Stimulated activated CD4-positive, alpha-beta T cell treated with anti-CD3 and anti-CD28 coated beads, Interleukin-4, amount 100 ng/mL, for 1 hour (primary cell): ENCODE measurements at regions not wholly inside any gene's neighbourhood (a gene's known extent, or its start where the extent isn't known, plus 50 kb on each side); places are given as distances from the start of the nearest gene placed in this dataset.
"Not testable (repeated sequence)": the region's sequence is repeated elsewhere in the genome, so short reads cannot be mapped to it uniquely, and the experiment has no call there.

ENCODE experiments used
- DNase-seq: peaks from one replicate; pipeline ENCODE4 v3.0.0-alpha.2; 2020

DNA sequence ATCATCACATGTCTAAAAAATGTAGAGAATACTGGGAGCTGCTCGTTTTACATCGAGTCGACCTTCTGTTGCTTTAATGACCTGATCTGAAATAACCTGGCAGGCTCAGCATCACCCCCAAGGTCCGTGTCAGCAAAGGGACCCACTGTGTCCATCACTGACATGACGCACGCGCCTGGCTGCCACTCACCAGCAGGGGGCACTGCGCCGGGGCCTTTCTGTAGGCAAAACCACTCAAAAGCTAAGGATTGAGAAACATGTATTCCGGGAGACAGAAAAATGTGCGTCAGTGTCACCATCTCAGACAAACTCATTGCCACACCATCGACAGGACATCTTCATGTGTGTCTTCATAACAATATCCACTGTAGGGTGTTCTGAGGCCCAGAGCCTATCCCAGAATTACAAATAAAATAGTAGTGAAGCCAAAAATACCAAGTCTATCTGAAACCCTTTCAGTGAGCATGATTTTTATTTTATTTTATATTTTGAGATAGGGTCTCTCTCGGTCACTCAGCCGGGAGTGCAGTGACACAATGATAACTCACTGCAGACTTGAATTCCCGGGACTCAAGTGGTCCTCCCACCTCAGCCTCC is 130.3 kb upstream of the LSM14A start:
- DNase-seq = peak; percentile 78

GRCh38 chr19:34044021-34044420 is 128.3 kb upstream of the LSM14A start:
- no peak for DNase-seq

DNA sequence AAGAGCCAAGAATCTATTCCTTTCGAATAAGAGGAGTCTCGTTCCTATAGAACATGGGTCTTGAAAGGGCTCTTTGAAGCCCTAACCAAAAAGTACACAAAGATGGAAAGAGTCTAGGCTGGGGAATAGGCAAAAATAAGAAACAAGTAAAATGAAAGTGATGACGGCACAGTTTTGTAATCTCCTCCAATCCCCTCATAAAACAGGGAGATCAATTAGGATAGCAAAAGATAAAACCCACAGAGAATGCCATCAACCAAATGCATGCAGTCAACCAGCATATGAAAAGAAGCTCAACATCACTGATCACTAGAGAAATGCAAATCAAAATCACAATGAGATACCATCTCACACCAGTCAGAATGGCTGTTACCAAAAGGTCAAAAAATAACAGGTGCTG is 122.4 kb upstream of the LSM14A start:
- no peak for DNase-seq

DNA sequence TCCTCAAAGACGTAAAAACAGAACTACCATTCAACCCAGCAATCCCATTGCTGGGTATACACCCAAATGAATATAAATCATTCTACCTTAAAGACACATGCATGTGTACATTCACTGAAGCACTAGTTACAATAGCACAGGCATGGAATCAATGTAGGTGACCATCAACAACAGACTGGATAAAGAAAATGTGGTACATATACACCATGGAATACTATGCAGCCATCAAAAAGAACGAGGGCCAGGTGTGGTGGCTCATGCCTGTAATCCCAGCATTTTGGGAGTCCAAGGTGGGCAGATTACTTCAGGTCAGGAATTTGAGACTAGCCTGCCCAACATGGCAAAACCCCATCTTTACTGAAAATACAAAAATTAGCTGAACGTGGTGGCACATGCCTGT is 121.9 kb upstream of the LSM14A start:
- not testable (repeated sequence) for DNase-seq

- DNase-seq = no peak
These were observed 121.0 kb upstream of the LSM14A start for GRCh38 chr19:34051255-34051654.

- no peak for DNase-seq
These were observed 115.1 kb upstream of the LSM14A start for GRCh38 chr19:34057155-34057554.

DNA sequence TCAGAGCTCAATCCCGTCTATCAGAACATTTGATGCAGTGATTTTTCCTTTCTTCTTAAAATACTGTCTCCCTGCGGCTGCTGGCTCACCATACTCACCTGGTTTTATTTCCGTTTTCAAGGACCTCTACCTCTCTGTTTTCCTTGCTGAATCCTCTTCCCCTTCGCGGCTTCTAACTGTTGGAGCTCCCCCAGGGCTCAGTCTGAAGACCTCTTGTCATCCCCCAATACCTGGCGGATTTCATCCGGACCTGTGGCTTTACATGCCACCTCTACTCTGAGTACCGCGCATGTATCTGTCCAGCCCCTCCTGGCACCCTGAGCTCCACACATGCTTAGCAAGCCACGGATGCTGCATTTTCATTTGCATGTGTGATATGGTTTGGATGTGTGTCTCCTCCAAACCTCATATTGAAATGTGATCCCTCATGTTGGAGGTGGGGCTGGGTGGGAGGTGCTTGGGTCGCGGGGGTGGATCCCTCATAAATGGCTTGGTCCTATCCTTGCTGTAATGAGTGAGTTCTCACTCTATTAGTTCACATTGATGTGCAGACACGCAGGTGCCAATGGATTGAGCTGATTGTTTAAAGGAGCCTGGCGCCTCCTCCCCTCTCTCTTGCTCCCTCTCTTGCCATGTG is 106.2 kb upstream of the LSM14A start:
- no peak for DNase-seq

GRCh38 chr19:34067861-34068271 is 104.4 kb upstream of the LSM14A start:
- DNase-seq = no peak

DNA sequence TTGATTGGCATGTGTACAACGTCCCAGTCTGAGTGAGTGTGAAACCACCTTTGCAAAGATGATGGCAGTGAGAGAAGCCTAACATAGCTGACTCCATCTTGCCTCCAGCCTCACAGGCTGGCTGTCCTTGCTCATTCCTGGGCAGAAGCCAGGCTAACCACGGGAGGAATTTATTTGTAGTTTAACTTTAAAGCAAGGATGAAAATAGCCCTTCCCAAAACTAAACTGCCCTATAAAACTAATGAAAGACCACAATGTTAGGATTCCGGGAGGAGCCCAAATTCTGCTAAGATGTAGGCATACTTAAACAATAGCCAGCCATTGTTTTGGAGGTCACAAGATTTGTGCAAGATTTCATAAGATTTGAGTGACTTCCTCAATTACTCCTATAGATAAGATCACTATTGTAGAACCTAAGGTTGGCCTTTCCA is 96.6 kb upstream of the LSM14A start:
- no peak for DNase-seq

DNA sequence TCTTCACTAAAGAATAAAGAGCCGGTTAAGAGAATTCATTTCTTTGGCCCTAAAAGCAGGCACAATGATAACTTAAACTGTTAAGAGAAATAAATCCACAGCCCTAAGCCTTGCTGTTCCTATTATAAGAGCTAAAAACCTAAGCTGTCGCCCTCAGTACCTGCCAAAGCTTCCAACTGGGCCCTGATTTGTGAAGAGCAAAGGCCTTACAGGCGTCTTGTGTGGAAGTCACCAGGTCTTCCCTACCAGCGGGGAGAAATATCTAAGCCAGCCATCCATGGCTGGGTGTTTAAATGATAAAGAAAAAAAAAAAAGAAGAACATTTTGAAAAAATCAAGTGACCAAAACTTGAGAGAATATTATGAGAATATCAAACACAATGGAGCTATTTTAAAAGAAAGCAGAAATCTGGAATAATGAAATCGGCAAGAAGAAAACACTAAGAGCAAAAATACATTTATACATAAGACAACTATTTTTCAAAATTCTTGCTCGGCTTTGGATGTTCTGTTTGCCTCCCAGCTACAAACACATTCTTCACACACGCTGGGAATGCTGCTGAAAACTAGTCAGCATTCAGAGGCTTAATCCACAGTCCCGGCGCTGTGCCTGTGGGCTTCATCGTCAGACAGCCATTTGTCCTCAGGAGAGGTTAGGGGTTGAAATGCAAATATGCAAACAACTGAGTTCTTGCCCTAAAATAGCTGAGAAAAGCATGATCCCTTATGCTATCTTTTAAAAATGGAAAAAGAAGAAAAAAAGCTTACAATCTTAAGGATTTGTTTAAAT is 89.8 kb upstream of the LSM14A start:
- no peak for DNase-seq

GRCh38 chr19:34084396-34085145 is 87.7 kb upstream of the LSM14A start:
- DNase-seq = no peak

DNA sequence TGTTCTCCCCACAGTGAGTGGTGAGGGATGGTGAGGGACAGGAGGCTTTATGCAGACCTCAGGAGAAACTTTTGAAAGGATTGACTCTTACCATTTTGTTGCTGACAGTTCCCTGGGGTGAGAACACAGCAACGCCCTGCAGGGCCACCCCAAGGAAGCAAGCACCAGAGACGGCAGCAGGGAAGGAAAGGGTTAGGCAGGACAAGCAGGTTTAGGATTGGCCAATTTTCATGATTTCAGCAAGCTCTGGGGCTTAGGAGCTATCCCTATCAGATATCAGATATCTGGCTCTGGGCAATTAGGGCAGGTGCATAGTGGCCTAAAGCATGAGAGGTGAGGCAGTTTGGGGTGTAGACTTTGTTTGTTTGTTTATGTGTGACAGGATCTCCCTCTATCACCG is 87.0 kb upstream of the LSM14A start:
- DNase-seq = no peak

GRCh38 chr19:34088292-34088691 is 84.0 kb upstream of the LSM14A start:
- no peak for DNase-seq

GRCh38 chr19:34089566-34089965 is 82.7 kb upstream of the LSM14A start:
- DNase-seq = no peak

- DNase-seq = no peak
These were observed 77.3 kb upstream of the LSM14A start for GRCh38 chr19:34094960-34095359.

DNA sequence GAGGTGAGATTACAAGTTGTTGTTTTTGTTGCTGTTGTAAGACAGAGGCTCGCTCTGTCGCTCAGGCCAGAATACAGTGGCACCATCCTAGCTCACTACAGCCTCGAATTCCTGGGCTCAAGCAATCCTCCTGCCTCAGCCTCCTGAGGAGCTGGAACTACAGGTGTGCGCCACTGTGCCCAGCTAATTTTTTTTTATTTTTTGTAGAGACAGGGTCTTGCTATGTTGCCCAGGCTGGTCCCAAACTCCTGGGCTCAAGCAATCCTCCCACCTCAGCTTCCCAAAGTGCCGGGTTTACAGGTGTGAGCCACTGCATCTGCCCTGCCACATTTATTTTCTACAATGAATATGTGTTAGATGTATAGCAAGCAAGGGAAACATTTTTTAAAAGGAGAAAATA is 76.9 kb upstream of the LSM14A start:
- DNase-seq = not testable (repeated sequence)

- no peak for DNase-seq
These were observed 76.0 kb upstream of the LSM14A start for GRCh38 chr19:34096020-34096915.

GRCh38 chr19:34104096-34104495 is 68.2 kb upstream of the LSM14A start:
- DNase-seq = no peak

DNA sequence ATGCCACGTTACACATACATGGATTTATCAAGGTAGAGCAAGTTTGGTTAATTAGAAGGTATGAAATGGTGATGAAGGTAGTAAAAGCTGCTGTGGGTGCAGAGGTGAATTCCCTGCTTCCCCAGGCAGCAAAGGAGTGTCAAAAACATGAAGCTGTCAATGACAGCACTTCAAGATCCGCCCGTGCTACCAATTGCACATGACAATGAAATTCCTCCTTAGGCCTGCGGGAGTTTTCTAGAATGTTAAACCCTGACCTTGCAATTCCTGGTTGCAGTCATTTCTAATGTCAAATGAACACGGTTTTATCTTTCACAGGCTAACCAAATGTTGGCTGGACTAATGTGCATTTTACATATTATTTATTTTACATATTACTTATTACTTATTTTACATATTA is 67.7 kb upstream of the LSM14A start:
- DNase-seq = no peak

DNA sequence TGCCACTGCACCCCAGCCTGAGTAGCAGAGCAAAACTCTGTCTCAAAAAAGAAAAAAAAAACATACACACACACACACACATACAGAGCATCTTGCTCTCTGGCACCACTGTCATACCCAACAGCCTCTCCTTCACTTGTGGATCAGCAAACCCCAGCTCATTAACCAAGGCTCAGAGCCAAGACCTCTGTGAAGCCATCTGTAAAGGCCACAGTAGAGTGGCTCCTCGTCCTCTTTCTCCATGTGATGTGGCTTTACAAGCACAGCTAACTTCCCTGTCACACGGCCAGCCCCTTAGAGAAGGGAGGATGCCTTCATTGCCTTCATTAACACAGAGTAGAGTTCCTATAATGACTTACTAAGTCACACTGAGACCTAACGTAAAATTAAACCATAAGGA is 62.7 kb upstream of the LSM14A start:
- no peak for DNase-seq

DNA sequence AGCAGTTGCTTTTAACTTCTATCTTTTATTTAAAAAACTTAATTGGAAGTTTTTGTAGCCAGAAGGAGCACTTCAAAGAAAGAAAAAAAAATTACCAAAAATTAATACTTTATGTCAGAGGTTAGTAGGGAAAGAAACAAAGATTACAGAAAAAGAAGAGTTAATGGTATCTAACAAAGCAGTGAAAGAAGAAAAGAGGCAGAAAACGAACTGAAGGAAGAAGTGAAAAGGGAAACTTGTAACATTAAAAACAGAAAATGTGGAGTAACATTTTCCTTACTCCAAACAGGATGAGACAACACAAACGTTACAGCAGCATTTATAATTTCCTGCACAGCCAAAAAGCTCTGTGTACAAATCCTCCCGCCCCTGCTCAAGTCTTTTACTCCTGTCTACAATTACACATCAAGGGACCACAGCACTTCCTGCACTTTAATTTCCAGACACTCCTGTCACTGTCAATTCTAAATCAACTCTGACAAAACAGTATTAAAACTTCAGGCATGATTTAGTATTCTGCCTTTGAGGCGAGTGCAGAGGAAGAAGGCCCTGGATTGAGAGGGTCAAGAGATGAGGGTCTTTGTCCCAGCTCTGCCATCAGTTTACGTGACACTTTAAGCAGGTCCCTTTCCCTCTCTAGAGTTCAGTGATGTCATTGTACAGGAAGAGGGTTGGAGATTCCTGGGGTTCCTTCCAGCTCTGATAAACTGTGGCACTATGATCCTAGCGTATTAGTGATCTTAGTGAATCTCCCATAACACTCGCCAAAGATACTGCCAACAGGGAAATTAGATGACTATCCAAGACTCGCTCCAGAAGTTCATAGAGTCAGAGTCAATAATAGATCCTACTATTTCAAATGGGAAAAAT is 53.2 kb upstream of the LSM14A start:
- no peak for DNase-seq
